K562 (cell line): ENCODE measurements at regions not wholly inside any gene's neighbourhood (a gene's known extent, or its start where the extent isn't known, plus 50 kb on each side); places are given as distances from the start of the nearest gene placed in this dataset.

Experiments
- CBX8 ChIP-seq: fragments of 200-600 bp; sonication (generic); IDR thresholded peaks from 2 replicates; pipeline ENCODE4 v1.6.1; 2012; ENCODE audit warnings: borderline replicate concordance, mixed run types, low read depth, mild to moderate bottlenecking, moderate library complexity, mixed read lengths, low read length, control low read depth, inconsistent platforms; ENCODE audit not compliant: poor library complexity, severe bottlenecking; ENCODE audit errors: extremely low read depth
- DEAF1 ChIP-seq: fragments of 450-650 bp; formaldehyde crosslinking; IDR thresholded peaks from 2 replicates; pipeline ENCODE4 v1.4.0; 2020; ENCODE audit warnings: mild to moderate bottlenecking, moderate library complexity
- MIER1 ChIP-seq: fragments of 450-650 bp; IDR thresholded peaks from 2 replicates; pipeline ENCODE4 v1.6.1; 2016; ENCODE audit warnings: antibody characterized with exemption, mild to moderate bottlenecking, low read depth
- PTTG1 ChIP-seq: fragments of 450-650 bp; IDR thresholded peaks from 2 replicates; pipeline ENCODE4 v1.6.1; 2016; ENCODE audit warnings: low read depth, mild to moderate bottlenecking, missing genetic modification characterization, missing compliant biosample characterization
- SMARCA5 ChIP-seq: fragments of 450-650 bp; IDR thresholded peaks from 2 replicates; pipeline ENCODE4 v1.6.1; 2016
- TCF3 ChIP-seq: sonication (generic); formaldehyde crosslinking; IDR thresholded peaks from 2 replicates; pipeline ENCODE4 v1.4.0; 2020; ENCODE audit warnings: mild to moderate bottlenecking, missing genetic modification reagents
- ZBTB1 ChIP-seq: sonication (generic); formaldehyde crosslinking; IDR thresholded peaks from 2 replicates; pipeline ENCODE4 v1.8.1; 2023; ENCODE audit warnings: missing genetic modification reagents, low read depth, mild to moderate bottlenecking, borderline replicate concordance
- ZFP1 ChIP-seq: fragments of 450-650 bp; formaldehyde crosslinking; IDR thresholded peaks from 2 replicates; pipeline ENCODE4 v1.4.0; 2020; ENCODE audit warnings: mild to moderate bottlenecking, mixed read lengths
- ZNF507 ChIP-seq: conservative IDR thresholded peaks from 2 replicates; pipeline ENCODE4 v1.6.1; 2017; ENCODE audit warnings: missing genetic modification characterization, missing compliant biosample characterization
- TF ChIP-seq, protein P1 (sequence below): IDR thresholded peaks from 3 replicates; pipeline ENCODE4 v1.6.1; 2011; ENCODE audit warnings: borderline replicate concordance, mild to moderate bottlenecking; ENCODE audit not compliant: insufficient read length, insufficient read depth
- TF ChIP-seq, protein P2 (sequence below), 2 experiments: fragments of 450-650 bp in 1 of 2; IDR thresholded peaks; 2 replicates each; pipeline ENCODE4 v1.6.1; 2011 to 2017; ENCODE audit warnings: low read depth in 2 of 2, antibody characterized with exemption in 1 of 2, borderline replicate concordance in 1 of 2, low read length in 1 of 2, mild to moderate bottlenecking in 1 of 2, mixed read lengths in 1 of 2; ENCODE audit not compliant: control insufficient read depth in 1 of 2

GRCh38 chr11:130779267-130779666, 137.0 kb downstream of the SNX19 start (continued):
- TF ChIP-seq, protein P1, sequence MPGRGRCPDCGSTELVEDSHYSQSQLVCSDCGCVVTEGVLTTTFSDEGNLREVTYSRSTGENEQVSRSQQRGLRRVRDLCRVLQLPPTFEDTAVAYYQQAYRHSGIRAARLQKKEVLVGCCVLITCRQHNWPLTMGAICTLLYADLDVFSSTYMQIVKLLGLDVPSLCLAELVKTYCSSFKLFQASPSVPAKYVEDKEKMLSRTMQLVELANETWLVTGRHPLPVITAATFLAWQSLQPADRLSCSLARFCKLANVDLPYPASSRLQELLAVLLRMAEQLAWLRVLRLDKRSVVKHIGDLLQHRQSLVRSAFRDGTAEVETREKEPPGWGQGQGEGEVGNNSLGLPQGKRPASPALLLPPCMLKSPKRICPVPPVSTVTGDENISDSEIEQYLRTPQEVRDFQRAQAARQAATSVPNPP, result no peak
- TF ChIP-seq PTTG1 (tag), result no peak
- TF ChIP-seq, protein P2, sequence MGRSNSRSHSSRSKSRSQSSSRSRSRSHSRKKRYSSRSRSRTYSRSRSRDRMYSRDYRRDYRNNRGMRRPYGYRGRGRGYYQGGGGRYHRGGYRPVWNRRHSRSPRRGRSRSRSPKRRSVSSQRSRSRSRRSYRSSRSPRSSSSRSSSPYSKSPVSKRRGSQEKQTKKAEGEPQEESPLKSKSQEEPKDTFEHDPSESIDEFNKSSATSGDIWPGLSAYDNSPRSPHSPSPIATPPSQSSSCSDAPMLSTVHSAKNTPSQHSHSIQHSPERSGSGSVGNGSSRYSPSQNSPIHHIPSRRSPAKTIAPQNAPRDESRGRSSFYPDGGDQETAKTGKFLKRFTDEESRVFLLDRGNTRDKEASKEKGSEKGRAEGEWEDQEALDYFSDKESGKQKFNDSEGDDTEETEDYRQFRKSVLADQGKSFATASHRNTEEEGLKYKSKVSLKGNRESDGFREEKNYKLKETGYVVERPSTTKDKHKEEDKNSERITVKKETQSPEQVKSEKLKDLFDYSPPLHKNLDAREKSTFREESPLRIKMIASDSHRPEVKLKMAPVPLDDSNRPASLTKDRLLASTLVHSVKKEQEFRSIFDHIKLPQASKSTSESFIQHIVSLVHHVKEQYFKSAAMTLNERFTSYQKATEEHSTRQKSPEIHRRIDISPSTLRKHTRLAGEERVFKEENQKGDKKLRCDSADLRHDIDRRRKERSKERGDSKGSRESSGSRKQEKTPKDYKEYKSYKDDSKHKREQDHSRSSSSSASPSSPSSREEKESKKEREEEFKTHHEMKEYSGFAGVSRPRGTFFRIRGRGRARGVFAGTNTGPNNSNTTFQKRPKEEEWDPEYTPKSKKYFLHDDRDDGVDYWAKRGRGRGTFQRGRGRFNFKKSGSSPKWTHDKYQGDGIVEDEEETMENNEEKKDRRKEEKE (IDR thresholded peaks at IDR 0.05; ENCODE audit: borderline replicate concordance in 1 of 2, control insufficient read depth in 1 of 2, low read depth in 2 of 2, low read length in 1 of 2), result no peak
- TF ChIP-seq ZBTB1 (CRISPR knock-in tag), result no peak
- TF ChIP-seq TCF3 (CRISPR knock-in tag), result no peak
- no peak for TF ChIP-seq ZNF507 (tag)
- no peak for TF ChIP-seq SMARCA5
- no peak for TF ChIP-seq ZFP1
- no peak for TF ChIP-seq MIER1
- TF ChIP-seq DEAF1 (CRISPR knock-in tag), result no peak
- no peak for TF ChIP-seq CBX8
